Duodenal mucosa (tissue), 2 donors: ENCODE measurements at regions not wholly inside any gene's neighbourhood (a gene's known extent, or its start where the extent isn't known, plus 50 kb on each side); places are given as distances from the start of the nearest gene placed in this dataset.

ENCODE experiments used
- H3K27ac ChIP-seq: one replicate; pipeline ENCODE4 v1.7.0; 2013; ENCODE audit warnings: low read depth, low read length
- H3K27me3 ChIP-seq, 2 donors: one replicate each; pipeline ENCODE4 v1.7.0; 2013; ENCODE audit warnings: low read length in 2 of 2, control low read depth in 1 of 2; ENCODE audit not compliant: insufficient read depth in 2 of 2, control insufficient read depth in 1 of 2
- H3K36me3 ChIP-seq, 2 donors: one replicate each; pipeline ENCODE4 v1.7.0; 2013; ENCODE audit warnings: low read length in 2 of 2, control low read depth in 1 of 2; ENCODE audit not compliant: insufficient read depth in 2 of 2, control insufficient read depth in 1 of 2
- H3K4me1 ChIP-seq, 2 donors: one replicate each; pipeline ENCODE4 v1.7.0; 2013; ENCODE audit warnings: low read length in 2 of 2, control low read depth in 1 of 2; ENCODE audit not compliant: insufficient read depth in 2 of 2, control insufficient read depth in 1 of 2
- H3K4me3 ChIP-seq, 2 donors: one replicate each; pipeline ENCODE4 v1.7.0; 2013; ENCODE audit warnings: low read length in 2 of 2, low read depth in 1 of 2
- H3K9ac ChIP-seq, 2 donors: one replicate each; pipeline ENCODE4 v1.7.0; 2013; ENCODE audit warnings: low read length in 2 of 2, low read depth in 1 of 2
- H3K9me3 ChIP-seq, 2 donors: one replicate each; pipeline ENCODE4 v1.7.0; 2013; ENCODE audit warnings: low read length in 2 of 2, control low read depth in 1 of 2; ENCODE audit not compliant: control insufficient read depth in 1 of 2

DNA sequence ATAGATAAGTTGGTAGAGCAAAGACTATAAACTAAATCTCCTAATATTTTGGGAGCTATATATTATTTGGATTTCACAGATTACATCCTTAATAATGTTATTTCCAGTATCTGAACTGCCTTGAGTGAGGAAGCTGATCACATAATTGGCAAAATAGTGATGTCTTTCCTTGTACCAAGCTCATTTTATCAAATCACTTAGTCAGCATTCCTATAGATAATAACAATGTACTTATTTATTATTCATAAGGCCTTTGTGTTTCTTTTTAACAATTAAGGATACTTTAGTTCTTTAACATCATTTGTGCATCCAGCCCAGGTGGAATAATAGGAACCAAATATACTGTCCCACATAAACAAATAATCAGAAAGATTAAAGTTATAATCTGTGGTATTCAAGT lies 1093.6 kb downstream of the PCDH18 start:
- Histone ChIP-seq H3K36me3 (no peaks in the 10 kb centered on the region), H3K4me1 (no peaks in the 10 kb centered on the region)

DNA sequence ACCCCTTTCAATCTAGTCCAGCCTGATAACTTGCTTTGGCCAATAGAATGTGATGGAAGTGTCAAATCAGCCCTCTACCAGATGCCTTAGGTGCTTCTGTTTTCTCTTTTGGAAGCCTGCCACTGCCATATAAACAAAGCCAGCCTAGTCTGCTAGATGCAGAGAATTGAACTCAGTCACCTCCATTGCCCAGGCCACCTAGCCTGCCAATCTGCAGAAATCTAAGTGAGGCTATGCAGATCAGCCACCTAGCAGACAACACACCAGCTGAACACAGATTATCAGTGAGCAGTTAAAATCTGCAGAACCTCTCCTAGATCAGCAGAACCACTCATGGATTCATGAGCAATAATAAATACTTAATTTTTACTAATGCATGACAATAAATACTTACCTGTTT lies 1108.2 kb downstream of the PCDH18 start:
- no peak overlapping the region for H3K4me3 ChIP-seq
- no peaks in the 10 kb centered on the region for H3K9me3 ChIP-seq
- H3K36me3 ChIP-seq: no peaks in the 10 kb centered on the region
- no peaks in the 10 kb centered on the region for H3K4me1 ChIP-seq
- no peak overlapping the region for H3K9ac ChIP-seq
- H3K27me3 ChIP-seq: no peaks in the 10 kb centered on the region
- H3K27ac ChIP-seq: no peak overlapping the region

More for the DNA sequence above, 1093.6 kb downstream of the PCDH18 start:
- H3K9me3 ChIP-seq: peaks cover 0 to 6% of the 10 kb centered on the region in 2 donors
- no peaks in the 10 kb centered on the region for H3K27me3 ChIP-seq
- H3K27ac ChIP-seq: no peak overlapping the region
- no peak overlapping the region for H3K9ac ChIP-seq
- no peak overlapping the region for H3K4me3 ChIP-seq

DNA sequence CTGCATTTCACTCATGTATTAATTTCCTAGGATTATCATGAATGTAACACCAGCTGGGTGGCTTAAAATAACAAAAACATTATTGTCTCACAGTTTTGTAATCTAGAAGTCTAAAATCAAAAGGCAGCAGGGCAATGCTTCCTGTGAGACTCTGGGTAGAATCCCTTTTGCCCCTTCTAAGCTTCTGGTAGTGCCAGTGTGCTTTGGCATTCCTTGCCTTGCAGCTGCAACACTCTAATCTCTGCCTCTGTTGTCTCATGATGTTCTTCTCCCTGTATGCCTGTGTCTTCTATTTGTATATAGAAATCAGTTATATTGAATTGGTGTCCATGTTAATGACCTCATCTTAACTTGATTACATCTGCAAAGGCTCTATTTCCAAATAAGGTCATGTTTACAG lies 1117.3 kb downstream of the PCDH18 start:
- Histone ChIP-seq H3K27me3 (no peaks in the 10 kb centered on the region), H3K4me1 (no peaks in the 10 kb centered on the region), H3K27ac (no peak overlapping the region), H3K36me3 (no peaks in the 10 kb centered on the region), H3K4me3 (no peak overlapping the region), H3K9ac (no peak overlapping the region), H3K9me3 (no peaks in the 10 kb centered on the region)

DNA sequence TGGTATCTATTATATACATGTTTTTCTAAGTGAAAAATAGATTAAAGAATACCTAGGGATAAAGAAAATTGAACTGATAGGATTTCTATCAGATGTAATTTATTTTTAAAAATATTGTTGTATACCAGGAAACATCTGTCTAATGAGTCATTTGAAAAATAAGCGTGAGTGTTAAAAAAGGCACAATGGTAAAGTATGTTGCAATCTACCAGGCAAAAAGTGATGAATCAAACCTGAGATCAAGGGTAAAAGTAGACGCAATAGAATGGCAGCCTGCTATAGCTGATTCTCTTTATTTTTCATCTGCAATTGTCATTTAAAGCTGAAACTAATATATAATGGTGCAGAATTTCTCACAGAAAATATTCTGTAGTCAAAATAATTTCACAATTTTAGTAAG lies 1119.6 kb downstream of the PCDH18 start:
- Histone ChIP-seq H3K4me1 (no peaks in the 10 kb centered on the region), H3K4me3 (no peak overlapping the region), H3K27me3 (no peaks in the 10 kb centered on the region), H3K9me3 (no peaks in the 10 kb centered on the region), H3K9ac (no peak overlapping the region), H3K27ac (no peak overlapping the region), H3K36me3 (no peaks in the 10 kb centered on the region)

DNA sequence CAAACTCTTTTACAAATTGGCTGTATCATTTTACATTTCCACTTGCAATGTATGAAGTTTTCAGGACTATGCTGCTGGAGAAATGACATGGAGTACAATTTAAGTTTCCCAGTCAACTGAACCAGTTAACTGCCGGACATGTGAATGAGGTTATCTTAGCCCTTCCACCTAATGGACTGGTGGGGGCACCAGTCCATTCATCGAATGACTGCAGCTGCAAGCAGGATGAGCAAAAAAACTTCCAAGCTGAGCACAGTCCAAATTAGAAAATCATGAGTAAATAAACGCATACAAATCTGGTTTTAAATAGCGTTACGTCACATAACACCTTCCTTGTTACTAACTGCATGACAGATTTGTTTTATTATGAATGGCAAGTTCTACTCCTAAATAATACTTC lies 1131.5 kb downstream of the PCDH18 start:
- H3K9ac ChIP-seq: no peak overlapping the region
- H3K9me3 ChIP-seq: peaks cover 0 to 7% of the 10 kb centered on the region in 2 donors
- H3K27ac ChIP-seq: no peak overlapping the region
- H3K27me3 ChIP-seq: no peaks in the 10 kb centered on the region
- H3K4me3 ChIP-seq: no peak overlapping the region
- no peaks in the 10 kb centered on the region for H3K36me3 ChIP-seq
- no peaks in the 10 kb centered on the region for H3K4me1 ChIP-seq

DNA sequence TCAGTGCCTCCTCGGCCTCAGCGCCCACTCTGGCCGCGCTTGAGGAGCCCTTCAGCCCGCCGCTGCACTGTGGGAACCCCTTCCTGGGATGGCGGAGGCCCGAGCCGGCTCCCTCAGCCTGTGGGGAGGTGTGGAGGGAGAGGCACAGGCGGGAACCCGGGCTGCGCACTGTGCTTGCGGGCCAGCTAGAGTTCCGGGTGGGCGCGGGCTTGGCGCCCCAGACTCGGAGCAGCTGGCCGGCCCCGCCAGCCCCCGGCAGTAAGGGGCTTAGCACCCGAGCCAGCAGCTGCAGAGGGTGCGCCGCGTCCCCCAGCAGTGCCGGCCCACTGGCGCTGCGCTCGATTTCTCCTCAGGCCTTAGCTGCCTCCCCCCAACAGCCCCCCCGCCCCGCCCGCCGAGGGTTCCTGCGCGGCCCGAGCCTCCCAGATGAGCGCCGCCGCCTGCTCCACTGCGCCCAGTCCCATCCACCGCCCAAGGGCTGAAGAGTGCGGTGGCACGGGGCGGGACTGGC lies 1137.0 kb downstream of the PCDH18 start:
- H3K36me3 ChIP-seq: no peaks in the 10 kb centered on the region
- H3K9ac ChIP-seq: no peak overlapping the region
- no peak overlapping the region for H3K27ac ChIP-seq
- peaks cover 0 to 4% of the 10 kb centered on the region in 2 donors for H3K9me3 ChIP-seq
- no peaks in the 10 kb centered on the region for H3K4me1 ChIP-seq
- H3K4me3 ChIP-seq: no peak overlapping the region
- no peaks in the 10 kb centered on the region for H3K27me3 ChIP-seq

DNA sequence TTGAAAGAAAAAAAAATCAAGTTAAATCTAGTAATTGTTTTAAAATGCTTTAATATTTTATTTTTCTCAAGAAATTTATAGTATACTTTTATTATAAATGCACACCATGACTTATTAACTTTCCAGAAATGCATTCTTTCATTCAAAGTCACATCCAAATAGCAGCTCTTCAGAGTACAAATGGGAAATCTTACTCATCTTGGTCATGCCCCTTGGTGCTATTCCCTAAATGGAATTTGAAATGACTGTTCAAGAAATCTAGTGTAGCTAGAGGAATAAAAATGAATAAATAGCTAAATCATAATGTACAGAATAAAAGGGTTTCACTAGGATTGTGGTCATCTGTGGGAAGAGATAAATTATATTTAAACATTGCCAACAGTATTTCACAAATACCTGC lies 1139.7 kb downstream of the PCDH18 start:
- no peak overlapping the region for H3K9ac ChIP-seq
- no peaks in the 10 kb centered on the region for H3K4me1 ChIP-seq
- H3K4me3 ChIP-seq: no peak overlapping the region
- H3K27ac ChIP-seq: no peak overlapping the region
- H3K9me3 ChIP-seq: peaks cover 4% of the 10 kb centered on the region in 2 donors
- no peaks in the 10 kb centered on the region for H3K27me3 ChIP-seq
- H3K36me3 ChIP-seq: no peaks in the 10 kb centered on the region

DNA sequence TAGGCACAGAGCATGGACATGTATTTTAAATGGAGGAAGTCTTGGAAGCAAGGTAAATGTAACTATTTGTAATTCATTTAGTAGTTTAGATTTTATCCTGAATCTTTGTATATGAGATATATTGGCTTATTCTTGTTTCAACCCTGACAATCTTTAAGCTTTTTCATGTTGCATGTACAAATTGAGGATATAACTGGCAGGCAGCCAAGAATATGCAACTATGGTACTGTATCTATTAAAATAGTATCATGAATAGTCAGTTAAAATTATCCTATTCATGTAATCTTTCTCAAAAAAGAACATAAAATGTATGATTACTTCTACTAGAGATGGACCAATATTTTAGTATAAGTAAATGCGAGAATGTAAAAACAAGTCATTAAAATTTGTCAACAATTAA lies 1141.5 kb downstream of the PCDH18 start:
- Histone ChIP-seq H3K4me1 (no peaks in the 10 kb centered on the region), H3K36me3 (no peaks in the 10 kb centered on the region), H3K27me3 (no peaks in the 10 kb centered on the region), H3K9ac (no peak overlapping the region), H3K4me3 (no peak overlapping the region), H3K9me3 (peaks cover 0 to 4% of the 10 kb centered on the region in 2 donors), H3K27ac (no peak overlapping the region)

DNA sequence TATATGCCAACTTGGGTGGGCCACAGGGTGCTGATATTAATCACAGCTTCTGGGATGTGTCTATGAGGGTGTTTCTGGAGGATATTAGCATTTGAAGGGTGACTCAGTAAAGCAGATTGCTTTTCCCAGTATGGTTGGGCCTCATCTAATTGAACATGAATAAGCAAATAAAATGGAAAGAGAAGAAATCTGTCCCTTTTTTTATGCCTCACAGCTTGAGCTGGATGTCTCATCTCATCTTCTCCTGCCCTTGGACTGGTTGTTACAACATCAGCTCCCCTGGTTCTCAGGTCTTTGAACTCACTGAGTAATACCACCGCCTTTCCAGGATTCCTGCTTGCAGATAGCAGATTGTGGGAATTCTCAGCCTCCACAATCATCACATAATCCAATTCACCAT lies 1149.2 kb downstream of the PCDH18 start:
- no peak overlapping the region for H3K4me3 ChIP-seq
- no peaks in the 10 kb centered on the region for H3K27me3 ChIP-seq
- H3K36me3 ChIP-seq: no peaks in the 10 kb centered on the region
- peaks cover 0 to 2% of the 10 kb centered on the region in 2 donors for H3K9me3 ChIP-seq
- no peak overlapping the region for H3K27ac ChIP-seq
- no peaks in the 10 kb centered on the region for H3K4me1 ChIP-seq
- no peak overlapping the region for H3K9ac ChIP-seq

DNA sequence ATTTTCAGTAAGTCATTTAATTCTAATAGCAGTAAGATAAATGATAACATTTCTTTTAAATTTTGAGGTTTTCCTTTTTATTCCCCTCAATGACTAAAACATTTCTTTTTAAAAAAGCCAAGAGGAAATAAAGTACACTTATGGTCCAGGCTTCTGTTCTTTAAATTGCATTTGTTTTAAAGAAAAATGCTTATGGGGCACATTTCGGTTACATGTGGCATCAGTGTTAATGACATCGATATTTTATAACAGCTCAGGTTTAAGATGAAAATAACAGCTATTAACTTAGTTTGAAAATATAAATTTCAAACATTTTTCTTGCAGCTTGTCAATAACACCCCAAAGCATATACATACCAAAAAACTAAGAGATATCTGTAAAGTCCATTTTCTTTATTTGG lies 1161.1 kb downstream of the PCDH18 start:
- no peak overlapping the region for H3K4me3 ChIP-seq
- no peak overlapping the region for H3K27ac ChIP-seq
- H3K9ac ChIP-seq: no peak overlapping the region
- no peaks in the 10 kb centered on the region for H3K9me3 ChIP-seq
- no peaks in the 10 kb centered on the region for H3K36me3 ChIP-seq
- no peaks in the 10 kb centered on the region for H3K4me1 ChIP-seq
- no peaks in the 10 kb centered on the region for H3K27me3 ChIP-seq

DNA sequence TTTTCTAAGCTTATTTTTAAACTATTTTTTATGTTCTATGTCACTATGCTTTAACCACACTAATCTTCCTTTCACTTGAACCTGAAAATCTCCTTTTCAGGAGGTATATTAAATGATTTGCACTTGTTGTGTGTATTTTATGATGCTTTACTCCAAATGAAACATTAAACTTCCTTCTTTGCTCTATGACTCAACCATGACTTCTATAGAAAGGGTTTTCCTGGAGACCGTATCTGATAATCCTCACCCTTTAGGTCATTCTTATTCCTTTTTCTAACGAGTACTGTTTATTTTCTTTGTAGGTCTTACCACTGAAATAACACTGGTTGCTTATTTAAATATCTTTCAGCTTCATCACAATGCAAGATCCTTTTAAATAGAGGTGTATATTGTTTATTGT lies 1163.2 kb downstream of the PCDH18 start:
- Histone ChIP-seq H3K36me3 (no peaks in the 10 kb centered on the region), H3K27me3 (no peaks in the 10 kb centered on the region), H3K9ac (no peak overlapping the region), H3K27ac (no peak overlapping the region), H3K9me3 (no peaks in the 10 kb centered on the region), H3K4me1 (no peaks in the 10 kb centered on the region), H3K4me3 (no peak overlapping the region)
